ENCODE measurements at regions not wholly inside any gene's neighbourhood (a gene's known extent, or its start where the extent isn't known, plus 50 kb on each side); places are given as distances from the start of the nearest gene placed in this dataset.

DNA sequence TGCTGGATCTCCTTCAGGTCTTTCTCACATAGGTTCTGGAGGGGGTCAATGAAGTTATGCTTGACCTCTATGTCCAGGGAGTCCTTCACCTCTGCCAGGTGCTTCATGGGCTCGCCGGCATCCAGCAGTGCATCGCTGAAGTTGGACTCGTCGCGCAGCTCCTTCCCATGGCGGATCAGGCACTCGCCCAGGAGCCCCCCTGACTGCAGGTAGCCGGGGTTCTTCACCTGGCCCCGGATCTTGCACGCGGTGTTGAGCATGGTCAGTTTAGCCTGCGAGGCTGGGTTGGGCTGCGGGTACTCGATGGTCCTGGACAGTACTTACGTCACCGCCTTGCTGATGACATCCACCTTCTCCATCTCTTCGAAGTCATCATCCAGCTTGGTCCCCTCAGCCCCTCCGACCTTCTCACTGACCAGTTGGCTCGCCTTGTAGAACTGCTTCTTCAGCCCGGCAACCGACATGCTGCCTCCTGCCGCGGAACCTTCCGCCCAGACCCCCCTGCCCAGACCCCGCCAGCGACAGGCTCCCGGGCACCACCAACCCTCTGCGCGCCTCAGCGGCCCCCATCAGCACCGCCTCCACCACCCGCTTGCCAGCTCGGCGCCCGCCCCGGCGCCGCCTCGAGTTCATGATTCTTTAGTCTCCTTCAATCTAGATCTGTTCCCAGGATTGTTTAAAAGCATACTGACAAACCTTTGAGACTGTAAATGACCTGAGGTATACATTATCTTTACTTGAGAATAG lies 99.8 kb downstream of the KPNA2 start:
- Mint-ChIP-seq H3K27me3 (ENCODE audit: low read depth in 2 of 2) (no peaks in the 10 kb centered on the region), H3K36me3 (no peaks in the 10 kb centered on the region), H3K27ac (no peak overlapping the region), H3K4me3 (no peak overlapping the region), H3K9me3 (no peaks in the 10 kb centered on the region), H3K4me1 (peaks cover 0 to 10% of the 10 kb centered on the region in 2 donors)
- intact Hi-C loops (cut with micrococcal nuclease) = no loop called here
- DNase-seq = no peak
- Histone ChIP-seq H3K27ac (ENCODE audit: low read length) (no peak overlapping the region), H3K4me3 (ENCODE audit: low read length) (no peak overlapping the region), H3K9me3 (ENCODE audit: control insufficient read depth, insufficient read depth, low read length) (no peaks in the 10 kb centered on the region), H3K4me1 (ENCODE audit: control insufficient read depth, insufficient read depth, low read length) (peaks cover 2% of the 10 kb centered on the region), H3K36me3 (ENCODE audit: control insufficient read depth, insufficient read depth, low read length) (peaks cover 10% of the 10 kb centered on the region), H3K27me3 (ENCODE audit: control insufficient read depth, insufficient read depth, low read length) (no peaks in the 10 kb centered on the region)
- ATAC-seq = no peak
- TF ChIP-seq, protein P1, sequence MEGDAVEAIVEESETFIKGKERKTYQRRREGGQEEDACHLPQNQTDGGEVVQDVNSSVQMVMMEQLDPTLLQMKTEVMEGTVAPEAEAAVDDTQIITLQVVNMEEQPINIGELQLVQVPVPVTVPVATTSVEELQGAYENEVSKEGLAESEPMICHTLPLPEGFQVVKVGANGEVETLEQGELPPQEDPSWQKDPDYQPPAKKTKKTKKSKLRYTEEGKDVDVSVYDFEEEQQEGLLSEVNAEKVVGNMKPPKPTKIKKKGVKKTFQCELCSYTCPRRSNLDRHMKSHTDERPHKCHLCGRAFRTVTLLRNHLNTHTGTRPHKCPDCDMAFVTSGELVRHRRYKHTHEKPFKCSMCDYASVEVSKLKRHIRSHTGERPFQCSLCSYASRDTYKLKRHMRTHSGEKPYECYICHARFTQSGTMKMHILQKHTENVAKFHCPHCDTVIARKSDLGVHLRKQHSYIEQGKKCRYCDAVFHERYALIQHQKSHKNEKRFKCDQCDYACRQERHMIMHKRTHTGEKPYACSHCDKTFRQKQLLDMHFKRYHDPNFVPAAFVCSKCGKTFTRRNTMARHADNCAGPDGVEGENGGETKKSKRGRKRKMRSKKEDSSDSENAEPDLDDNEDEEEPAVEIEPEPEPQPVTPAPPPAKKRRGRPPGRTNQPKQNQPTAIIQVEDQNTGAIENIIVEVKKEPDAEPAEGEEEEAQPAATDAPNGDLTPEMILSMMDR (IDR thresholded peaks at IDR 0.05) = no peak
- WGBS (ENCODE audit: insufficient coverage) = 96% methylated on average over 40 of the region's 40 CpGs

DNA sequence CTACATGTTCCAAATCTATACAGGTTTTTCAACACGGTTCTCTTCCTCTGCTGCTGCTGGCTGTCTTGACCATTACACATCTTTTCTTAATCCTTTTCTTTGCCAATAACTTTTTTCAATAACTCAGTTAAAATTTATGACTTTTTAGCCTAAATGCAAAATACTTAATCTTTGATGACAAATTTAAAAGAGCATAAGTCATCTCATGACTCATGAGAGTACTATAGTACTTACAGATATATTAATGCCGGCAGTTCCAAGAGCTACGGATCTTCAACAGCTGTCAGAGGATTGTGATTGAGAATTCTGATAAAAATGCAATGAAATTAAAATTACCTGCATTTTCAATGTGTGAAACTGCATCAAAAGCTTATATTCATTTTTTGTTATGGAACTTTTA lies 105.5 kb downstream of the KPNA2 start:
- H3K27me3 ChIP-seq (ENCODE audit: control insufficient read depth, insufficient read depth, low read length) = no peaks in the 10 kb centered on the region
- WGBS (ENCODE audit: insufficient coverage) = 100% methylated on average over 3 of the region's 3 CpGs
- intact Hi-C loops (cut with micrococcal nuclease) = no loop called here
- H3K36me3 ChIP-seq (ENCODE audit: control insufficient read depth, insufficient read depth, low read length) = no peaks in the 10 kb centered on the region
- Mint-ChIP-seq H3K36me3 (no peaks in the 10 kb centered on the region), H3K4me1 (no peaks in the 10 kb centered on the region), H3K27me3 (ENCODE audit: low read depth in 2 of 2) (no peaks in the 10 kb centered on the region), H3K27ac (no peak overlapping the region), H3K4me3 (no peak overlapping the region), H3K9me3 (no peaks in the 10 kb centered on the region)
- H3K4me3 ChIP-seq (ENCODE audit: low read length) = no peak overlapping the region
- DNase-seq (no peak), ATAC-seq (no peak)
- no peak overlapping the region for H3K27ac ChIP-seq (ENCODE audit: low read length)
- TF ChIP-seq, protein P1 (IDR thresholded peaks at IDR 0.05) = no peak
- no peaks in the 10 kb centered on the region for H3K9me3 ChIP-seq (ENCODE audit: control insufficient read depth, insufficient read depth, low read length)
- H3K4me1 ChIP-seq (ENCODE audit: control insufficient read depth, insufficient read depth, low read length) = no peaks in the 10 kb centered on the region

DNA sequence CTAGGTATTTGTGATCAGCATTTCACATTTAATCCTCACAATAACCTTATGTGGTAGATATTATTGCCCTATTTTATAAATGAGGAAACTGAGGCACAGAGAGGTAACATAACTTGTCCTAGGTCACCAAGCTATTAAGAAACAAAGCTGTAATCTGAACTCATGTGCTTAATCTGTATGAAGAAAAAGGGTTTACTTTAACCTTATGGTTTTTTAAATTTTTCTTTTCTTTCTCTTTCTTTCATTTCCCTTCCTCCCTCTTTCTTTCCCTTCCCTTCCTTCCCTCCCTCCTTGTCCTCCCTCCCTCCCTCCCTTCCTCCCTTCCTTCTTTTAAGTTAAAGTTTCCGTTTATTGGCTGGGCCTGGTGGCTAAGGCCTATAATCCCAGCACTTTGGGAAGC lies 105.2 kb upstream of the AMZ2 start:
- Mint-ChIP-seq H3K27ac (no peak overlapping the region), H3K36me3 (no peaks in the 10 kb centered on the region), H3K4me3 (no peak overlapping the region), H3K4me1 (no peaks in the 10 kb centered on the region), H3K27me3 (ENCODE audit: low read depth in 2 of 2) (no peaks in the 10 kb centered on the region), H3K9me3 (no peaks in the 10 kb centered on the region)
- Histone ChIP-seq H3K4me3 (ENCODE audit: low read length) (no peak overlapping the region), H3K36me3 (ENCODE audit: control insufficient read depth, insufficient read depth, low read length) (no peaks in the 10 kb centered on the region), H3K27ac (ENCODE audit: low read length) (no peak overlapping the region), H3K9me3 (ENCODE audit: control insufficient read depth, insufficient read depth, low read length) (no peaks in the 10 kb centered on the region), H3K4me1 (ENCODE audit: control insufficient read depth, insufficient read depth, low read length) (no peaks in the 10 kb centered on the region), H3K27me3 (ENCODE audit: control insufficient read depth, insufficient read depth, low read length) (no peaks in the 10 kb centered on the region)
- DNase-seq (no peak), ATAC-seq (no peak)
- WGBS (ENCODE audit: insufficient coverage) = no CpG with 5 or more reads among the region's 1 CpG
- TF ChIP-seq, protein P1 (IDR thresholded peaks at IDR 0.05) = no peak
- intact Hi-C loops (cut with micrococcal nuclease) = no loop called here

DNA sequence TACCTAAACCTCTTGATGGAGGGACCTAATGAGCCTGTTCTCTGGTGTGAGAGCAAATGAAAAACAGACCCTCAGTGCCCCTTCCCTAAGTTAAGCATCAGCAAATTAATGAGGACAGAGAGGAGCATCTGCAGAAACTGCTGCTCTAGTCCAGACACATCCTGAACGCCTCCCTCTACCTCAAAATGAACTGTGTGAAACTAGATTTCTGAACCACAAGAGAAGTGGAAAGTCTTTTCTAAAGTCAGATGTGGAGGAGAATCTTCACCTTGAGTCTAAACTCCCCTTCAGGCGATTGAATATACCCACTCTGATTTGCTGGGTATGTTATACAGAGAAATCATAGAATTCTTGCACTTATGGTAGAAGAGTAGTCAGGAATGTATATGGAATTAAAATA lies 104.4 kb upstream of the AMZ2 start:
- Histone ChIP-seq H3K9me3 (ENCODE audit: control insufficient read depth, insufficient read depth, low read length) (no peaks in the 10 kb centered on the region), H3K27me3 (ENCODE audit: control insufficient read depth, insufficient read depth, low read length) (no peaks in the 10 kb centered on the region), H3K4me1 (ENCODE audit: control insufficient read depth, insufficient read depth, low read length) (no peaks in the 10 kb centered on the region), H3K4me3 (ENCODE audit: low read length) (no peak overlapping the region), H3K27ac (ENCODE audit: low read length) (no peak overlapping the region), H3K36me3 (ENCODE audit: control insufficient read depth, insufficient read depth, low read length) (no peaks in the 10 kb centered on the region)
- intact Hi-C loops (cut with micrococcal nuclease) = no loop called here
- no CpG with 5 or more reads among the region's 2 CpGs for WGBS (ENCODE audit: insufficient coverage)
- DNase-seq (no peak), ATAC-seq (no peak)
- no peaks in the 10 kb centered on the region for H3K4me1 Mint-ChIP-seq
- H3K9me3 Mint-ChIP-seq = no peaks in the 10 kb centered on the region
- H3K4me3 Mint-ChIP-seq = no peak overlapping the region
- H3K36me3 Mint-ChIP-seq = no peaks in the 10 kb centered on the region
- TF ChIP-seq, protein P1 (IDR thresholded peaks at IDR 0.05) = no peak
- no peaks in the 10 kb centered on the region for H3K27me3 Mint-ChIP-seq (ENCODE audit: low read depth in 2 of 2)
- H3K27ac Mint-ChIP-seq = no peak overlapping the region
